ENCODE measurements at regions not wholly inside any gene's neighbourhood (a gene's known extent, or its start where the extent isn't known, plus 50 kb on each side); places are given as distances from the start of the nearest gene placed in this dataset.

DNA sequence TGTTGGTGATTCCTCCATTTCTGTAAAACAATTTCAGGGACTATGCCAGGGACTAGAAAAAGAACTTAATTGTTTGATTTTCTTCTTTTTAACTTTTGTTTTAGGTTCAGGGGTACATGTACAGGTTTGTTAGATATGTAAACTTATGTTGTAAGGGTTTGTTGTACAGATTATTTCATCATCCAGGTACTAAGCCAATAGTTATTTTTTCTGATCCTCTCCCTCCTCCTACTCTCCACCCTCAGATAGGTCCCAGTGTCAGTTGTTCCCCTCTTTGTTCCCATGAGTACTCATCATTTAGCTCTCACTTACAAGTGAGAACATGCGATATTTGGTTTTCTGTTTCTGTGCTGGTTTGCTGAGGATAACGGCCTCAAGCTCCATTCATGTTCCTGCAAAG, 70.8 kb upstream of the BOD1L1 start:
- no peak overlapping the region for H3K18ac ChIP-seq (ENCODE audit: extremely low read depth, low read length)
- no peak overlapping the region for H3K4me2 ChIP-seq (ENCODE audit: insufficient read depth in 1 of 2, low read depth in 2 of 2, low read length in 2 of 2)
- H2BK120ac ChIP-seq (replicated peaks; ENCODE audit: low read depth, low read length), result no peak overlapping the region
- H3K9me3 ChIP-seq (ENCODE audit: insufficient read depth in 2 of 2, low read depth in 1 of 2, low read length in 1 of 2), result no peaks in the 10 kb centered on the region
- no peaks in the 10 kb centered on the region for H3K36me3 ChIP-seq (ENCODE audit: control insufficient read depth in 2 of 4, insufficient read depth in 4 of 4, low read length in 3 of 4)
- no peak overlapping the region for H3K9ac ChIP-seq (replicated peaks in 1 of 4; ENCODE audit: extremely low read depth in 1 of 4, low read depth in 3 of 4, low read length in 3 of 4)
- H3K23me2 ChIP-seq (ENCODE audit: low read depth, low read length), result no peaks in the 10 kb centered on the region
- H3K23ac ChIP-seq (ENCODE audit: insufficient read length), result no peak overlapping the region
- H3K56ac ChIP-seq (replicated peaks; ENCODE audit: insufficient read length, low read depth, low read length), result no peak overlapping the region
- H3K79me1 ChIP-seq (ENCODE audit: low read depth, low read length), result no peaks in the 10 kb centered on the region
- no peak overlapping the region for H3K27ac ChIP-seq (ENCODE audit: low read depth, low read length)
- WGBS, 2 experiments (ENCODE audit: extremely low coverage in 1 of 2, insufficient coverage in 1 of 2, insufficient read length in 1 of 2, insufficient replicate concordance in 2 of 2, low coverage in 1 of 2, low lambda C conversion rate in 2 of 2, missing lambda C conversion rate in 1 of 2), result 87% methylated on average over 2 of the region's 2 CpGs; no CpG with 5 or more reads in 1 of the 2 experiments
- no peak overlapping the region for H4K5ac ChIP-seq (ENCODE audit: insufficient read length, low read depth, low read length)
- H4K8ac ChIP-seq (ENCODE audit: extremely low read depth, insufficient read depth, low read length), result no peak overlapping the region
- no peak overlapping the region for H2BK5ac ChIP-seq (ENCODE audit: low read depth, low read length)
- ChIA-PET CTCF (ENCODE audit: partially characterized antibody) (no interaction called here), POLR2A (ENCODE audit: partially characterized antibody) (no interaction called here)
- H3K27me3 ChIP-seq (replicated peaks in 1 of 4; ENCODE audit: control insufficient read depth in 3 of 4, extremely low read depth in 1 of 4, insufficient read depth in 3 of 4, low read length in 3 of 4), result no peaks in the 10 kb centered on the region
- H3K4ac ChIP-seq (replicated peaks; ENCODE audit: insufficient read length, low read depth, low read length), result no peak overlapping the region
- no peaks in the 10 kb centered on the region for H3K4me1 ChIP-seq (replicated peaks in 1 of 4; ENCODE audit: control insufficient read depth in 3 of 4, insufficient read depth in 4 of 4, low read length in 3 of 4)
- no peak for DNase-seq (ENCODE audit: low read depth in 1 of 2, low spot score in 2 of 2)
- TF ChIP-seq CREB1 (IDR thresholded peaks at IDR 0.05), result no peak
- no peak for TF ChIP-seq CHD2 (IDR thresholded peaks at IDR 0.05; ENCODE audit: low read length)
- no peak for TF ChIP-seq TAF7 (optimal IDR thresholded peaks at IDR 0.05; ENCODE audit: borderline replicate concordance, low read depth, low read length)
- TF ChIP-seq, protein P1, sequence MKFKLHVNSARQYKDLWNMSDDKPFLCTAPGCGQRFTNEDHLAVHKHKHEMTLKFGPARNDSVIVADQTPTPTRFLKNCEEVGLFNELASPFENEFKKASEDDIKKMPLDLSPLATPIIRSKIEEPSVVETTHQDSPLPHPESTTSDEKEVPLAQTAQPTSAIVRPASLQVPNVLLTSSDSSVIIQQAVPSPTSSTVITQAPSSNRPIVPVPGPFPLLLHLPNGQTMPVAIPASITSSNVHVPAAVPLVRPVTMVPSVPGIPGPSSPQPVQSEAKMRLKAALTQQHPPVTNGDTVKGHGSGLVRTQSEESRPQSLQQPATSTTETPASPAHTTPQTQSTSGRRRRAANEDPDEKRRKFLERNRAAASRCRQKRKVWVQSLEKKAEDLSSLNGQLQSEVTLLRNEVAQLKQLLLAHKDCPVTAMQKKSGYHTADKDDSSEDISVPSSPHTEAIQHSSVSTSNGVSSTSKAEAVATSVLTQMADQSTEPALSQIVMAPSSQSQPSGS (IDR thresholded peaks at IDR 0.05; ENCODE audit: low read length), result no peak
- no peak for TF ChIP-seq RNF2 (IDR thresholded peaks at IDR 0.05; ENCODE audit: borderline replicate concordance, low read depth, low read length, missing control alignments, poor library complexity, severe bottlenecking)
- TF ChIP-seq BCL11A (IDR thresholded peaks at IDR 0.05; ENCODE audit: low read depth in 2 of 2, low read length in 2 of 2), result no peak
- no peak for TF ChIP-seq SP2 (IDR thresholded peaks at IDR 0.05; ENCODE audit: low read length)
- TF ChIP-seq JUN (IDR thresholded peaks at IDR 0.05; ENCODE audit: low read depth, low read length), result no peak
- H3K14ac ChIP-seq (ENCODE audit: insufficient read length), result no peak overlapping the region
- H4K91ac ChIP-seq (replicated peaks; ENCODE audit: insufficient read length, low read length), result no peak overlapping the region
- no peak overlapping the region for H2AFZ ChIP-seq (ENCODE audit: low read length)
- H3K79me2 ChIP-seq (ENCODE audit: control insufficient read depth in 1 of 2, insufficient read depth in 2 of 2, low read length in 2 of 2), result no peaks in the 10 kb centered on the region
- no peak overlapping the region for H3K4me3 ChIP-seq (ENCODE audit: extremely low read depth in 1 of 4, insufficient read depth in 2 of 4, low read depth in 3 of 4, low read length in 4 of 4)
- H2BK12ac ChIP-seq (ENCODE audit: low read depth, low read length), result no peak overlapping the region
- H2BK20ac ChIP-seq (ENCODE audit: low read length), result no peak overlapping the region
- H4K20me1 ChIP-seq (replicated peaks in 1 of 2; ENCODE audit: control insufficient read depth in 1 of 2, insufficient read depth in 2 of 2, low read length in 2 of 2), result no peaks in the 10 kb centered on the region
- no peak for FAIRE-seq
- no peak overlapping the region for H2AK5ac ChIP-seq (ENCODE audit: low read depth, low read length)
- H2BK15ac ChIP-seq (ENCODE audit: low read length), result no peak overlapping the region

All from H1 (cell line).